Stimulated activated naive B cell treated with anti-CD40 and anti-IgM and Interleukin-4, amounts not matched to agents 10 μg/mL and 1 μg/mL and 100 μg/mL, for 72 hours (primary cell): ENCODE measurements at regions not wholly inside any gene's neighbourhood (a gene's known extent, or its start where the extent isn't known, plus 50 kb on each side); places are given as distances from the start of the nearest gene placed in this dataset.

Source experiments
- ATAC-seq, 2 donors: fragments of 150-1000 bp; cut with Tn5 transposase; replicated peaks; 2 replicates each; pipeline ENCODE4 v1.10.0; 2021; ENCODE audit warnings: moderate library complexity in 1 of 2
- DNase-seq: peaks from one replicate; pipeline ENCODE4 v3.0.0; 2021
- H3K27ac Mint-ChIP-seq: one replicate; pipeline ENCODE4 v1.8.0; 2022; ENCODE audit warnings: mild to moderate bottlenecking, mixed read lengths
- H3K27me3 Mint-ChIP-seq, 2 donors: one replicate each; pipeline ENCODE4 v1.8.0; 2022; ENCODE audit warnings: mixed read lengths in 2 of 2
- H3K36me3 Mint-ChIP-seq, 2 donors: one replicate each; pipeline ENCODE4 v1.8.0; 2022; ENCODE audit warnings: mixed read lengths in 2 of 2, mild to moderate bottlenecking in 1 of 2
- H3K4me1 Mint-ChIP-seq, 2 donors: one replicate each; pipeline ENCODE4 v1.8.0; 2022; ENCODE audit warnings: mixed read lengths in 2 of 2, mild to moderate bottlenecking in 1 of 2
- H3K4me3 Mint-ChIP-seq, 2 donors: one replicate each; pipeline ENCODE4 v1.8.0; 2022; ENCODE audit warnings: mild to moderate bottlenecking in 2 of 2, mixed read lengths in 2 of 2, moderate library complexity in 1 of 2
- H3K9me3 Mint-ChIP-seq, 2 donors: one replicate each; pipeline ENCODE4 v1.8.0; 2022; ENCODE audit warnings: mixed read lengths in 2 of 2, mild to moderate bottlenecking in 1 of 2

DNA sequence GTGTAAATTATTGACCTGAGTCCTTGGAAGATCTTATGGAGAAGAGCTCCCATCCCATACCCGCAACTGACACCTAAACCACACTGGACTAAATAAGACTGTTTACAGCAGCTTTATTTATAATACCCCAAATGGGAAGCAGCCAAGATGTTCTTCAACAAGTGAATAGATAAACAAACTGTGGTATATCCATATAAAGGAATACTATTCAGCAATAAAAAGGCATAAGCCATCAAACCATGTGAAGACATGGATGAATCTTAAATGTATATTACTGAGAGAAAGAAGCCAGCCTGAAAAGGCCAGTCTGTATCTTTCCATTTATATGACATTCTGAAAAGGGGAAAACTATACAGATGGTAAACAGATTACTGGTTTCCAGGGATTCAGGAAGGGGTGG is 212.7 kb downstream of the TPBG start:
- H3K27me3 Mint-ChIP-seq: no peaks in the 10 kb centered on the region
- no peak for DNase-seq
- no peak overlapping the region for H3K4me3 Mint-ChIP-seq
- H3K9me3 Mint-ChIP-seq: peaks cover 9 to 17% of the 10 kb centered on the region in 2 donors
- ATAC-seq: no peak
- H3K27ac Mint-ChIP-seq: no peak overlapping the region
- no peaks in the 10 kb centered on the region for H3K36me3 Mint-ChIP-seq
- no peaks in the 10 kb centered on the region for H3K4me1 Mint-ChIP-seq

DNA sequence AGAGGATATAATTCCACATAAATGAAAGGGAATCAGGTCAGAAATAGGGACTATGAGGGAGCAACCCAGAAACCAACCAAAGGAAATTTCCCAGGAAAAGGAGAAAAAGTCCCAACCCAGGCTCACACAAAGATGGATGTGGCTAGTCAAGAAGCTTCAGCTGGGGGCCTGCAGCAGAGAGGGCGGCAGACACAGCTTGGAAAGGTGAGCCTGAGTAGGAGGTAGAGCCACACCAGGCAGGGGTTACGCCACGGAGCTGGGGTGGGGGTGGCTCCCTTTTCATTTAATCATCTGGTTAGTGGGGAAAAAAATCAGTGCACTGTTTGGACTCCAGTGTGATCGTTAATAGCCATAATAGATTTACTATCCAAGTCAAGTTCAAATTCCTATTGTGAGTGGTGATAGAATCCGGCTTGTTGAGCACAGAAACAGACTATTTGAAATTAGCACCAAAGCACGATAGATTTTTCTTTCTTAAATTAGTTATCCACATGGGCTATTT is 220.6 kb downstream of the TPBG start:
- Mint-ChIP-seq H3K4me1 (no peaks in the 10 kb centered on the region), H3K27ac (no peak overlapping the region), H3K27me3 (no peaks in the 10 kb centered on the region), H3K36me3 (no peaks in the 10 kb centered on the region), H3K9me3 (peaks cover 0 to 4% of the 10 kb centered on the region in 2 donors), H3K4me3 (no peak overlapping the region)
- ATAC-seq (no peak), DNase-seq (no peak)

DNA sequence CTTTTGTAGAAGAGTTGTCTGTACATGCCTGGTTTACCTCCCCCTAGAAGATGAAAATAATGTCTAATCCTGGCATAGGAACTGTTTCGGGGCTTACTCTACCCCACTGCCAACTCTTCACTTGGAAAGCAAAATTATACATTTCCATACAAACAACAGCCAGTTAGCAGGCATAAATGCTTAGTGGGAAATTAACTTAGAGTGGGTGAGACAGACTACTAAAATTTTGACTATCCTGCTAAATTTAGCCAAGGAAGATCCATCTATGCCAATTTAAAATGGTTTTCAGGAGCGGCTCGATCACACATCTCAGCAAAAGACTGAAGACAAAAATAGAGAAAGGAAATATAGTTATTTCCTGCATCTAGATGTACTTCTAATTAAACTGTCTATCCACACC is 221.2 kb downstream of the TPBG start:
- ATAC-seq (no peak), DNase-seq (no peak)
- Mint-ChIP-seq H3K27me3 (no peaks in the 10 kb centered on the region), H3K4me1 (peaks cover 0 to 5% of the 10 kb centered on the region in 2 donors), H3K9me3 (peaks cover 0 to 4% of the 10 kb centered on the region in 2 donors), H3K36me3 (no peaks in the 10 kb centered on the region), H3K27ac (no peak overlapping the region), H3K4me3 (no peak overlapping the region)

DNA sequence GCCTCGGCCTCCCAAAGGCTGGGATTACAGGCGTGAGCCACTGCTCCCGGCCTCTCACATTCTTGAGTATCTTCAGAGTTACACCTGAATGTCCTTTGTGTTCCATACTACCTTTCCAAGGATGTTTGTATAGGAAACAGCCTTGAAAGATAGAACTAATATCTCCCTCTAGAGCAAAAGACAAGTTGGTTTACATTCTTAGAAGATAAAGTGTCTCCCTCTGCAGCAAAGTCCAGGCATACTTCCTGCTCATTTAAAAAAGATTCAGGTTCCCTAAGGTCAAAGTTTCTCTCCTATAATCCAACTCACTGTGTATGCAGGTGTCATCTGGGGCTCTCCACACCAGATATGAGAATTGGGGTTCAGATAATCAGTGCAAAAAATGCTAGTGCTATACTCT is 224.4 kb downstream of the TPBG start:
- ATAC-seq (no peak), DNase-seq (no peak)
- Mint-ChIP-seq H3K27ac (no peak overlapping the region), H3K4me1 (peaks cover 0 to 6% of the 10 kb centered on the region in 2 donors), H3K4me3 (no peak overlapping the region), H3K27me3 (no peaks in the 10 kb centered on the region), H3K36me3 (no peaks in the 10 kb centered on the region), H3K9me3 (peaks cover 0 to 4% of the 10 kb centered on the region in 2 donors)

DNA sequence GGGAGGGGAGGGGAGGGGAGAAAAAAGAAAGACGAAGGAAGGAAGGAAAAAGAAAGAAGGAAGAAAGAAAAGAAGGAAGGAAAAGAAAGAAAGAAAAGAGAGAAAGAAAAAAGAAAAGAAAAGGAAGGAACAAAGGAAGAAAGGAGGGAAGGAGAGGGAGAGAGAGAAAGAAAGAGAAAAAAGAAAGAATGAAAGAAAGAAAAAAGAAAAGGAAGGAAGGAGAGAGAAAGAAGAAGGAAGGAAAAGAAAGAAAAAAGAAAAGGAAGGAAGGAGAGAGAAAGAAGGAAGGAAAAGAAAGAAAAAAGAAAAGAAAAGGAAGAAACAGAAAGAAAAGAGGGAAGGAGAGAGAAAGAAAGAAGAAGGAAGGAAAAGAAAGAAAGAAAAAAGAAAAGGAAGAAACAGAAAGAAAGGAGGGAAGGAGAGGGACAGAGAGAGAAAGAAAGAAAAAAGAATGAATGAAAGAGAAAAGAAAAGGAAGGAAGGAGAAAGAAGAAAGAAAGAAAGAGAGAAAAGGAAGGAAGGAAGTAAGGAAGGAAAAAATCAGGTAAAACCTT is 225.3 kb downstream of the TPBG start:
- no peak overlapping the region for H3K27ac Mint-ChIP-seq
- no peaks in the 10 kb centered on the region for H3K36me3 Mint-ChIP-seq
- no peak for ATAC-seq
- H3K4me1 Mint-ChIP-seq: peaks cover 0 to 6% of the 10 kb centered on the region in 2 donors
- no peaks in the 10 kb centered on the region for H3K27me3 Mint-ChIP-seq
- no peak for DNase-seq
- H3K4me3 Mint-ChIP-seq: no peak overlapping the region
- H3K9me3 Mint-ChIP-seq: peaks cover 0 to 4% of the 10 kb centered on the region in 2 donors

DNA sequence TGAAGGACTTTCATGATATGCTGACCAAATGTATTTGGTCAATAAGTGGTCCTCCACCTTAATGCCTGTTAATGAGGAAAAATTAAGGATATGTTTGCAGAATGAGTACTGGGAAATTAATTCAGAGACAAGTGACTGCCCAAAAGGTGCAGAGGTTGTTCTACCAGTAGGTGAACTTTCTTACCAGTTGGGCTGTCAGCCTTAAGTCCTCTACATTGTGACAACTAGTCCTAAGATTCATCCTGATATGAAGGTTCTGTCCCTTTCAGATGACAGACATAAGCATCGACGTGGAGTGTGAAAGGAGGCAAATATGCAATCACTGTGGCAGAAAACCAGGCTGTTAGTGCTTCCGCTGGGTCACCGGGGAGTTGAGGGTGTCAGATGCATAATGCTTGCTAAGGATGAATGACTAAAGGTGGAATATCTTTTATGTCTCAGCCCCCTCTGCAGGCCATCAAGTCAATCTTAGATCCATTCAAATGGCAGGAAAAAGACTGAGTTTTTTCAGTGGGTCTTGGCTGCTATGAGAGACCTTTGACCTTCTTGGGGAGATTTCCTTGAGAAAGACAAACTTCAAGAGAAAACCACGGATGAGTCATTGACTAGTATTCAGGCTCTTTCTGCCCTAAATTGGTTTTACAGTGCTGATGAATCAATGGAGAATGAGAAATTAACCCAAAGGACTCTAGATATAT is 226.0 kb downstream of the TPBG start:
- ATAC-seq (peak; percentile 31 to 47), DNase-seq (no peak)
- H3K36me3 Mint-ChIP-seq: no peaks in the 10 kb centered on the region
- H3K4me3 Mint-ChIP-seq: no peak overlapping the region
- peaks cover 0 to 6% of the 10 kb centered on the region in 2 donors for H3K4me1 Mint-ChIP-seq
- no peaks in the 10 kb centered on the region for H3K27me3 Mint-ChIP-seq
- H3K9me3 Mint-ChIP-seq: peaks cover 0 to 4% of the 10 kb centered on the region in 2 donors
- no peak overlapping the region for H3K27ac Mint-ChIP-seq

DNA sequence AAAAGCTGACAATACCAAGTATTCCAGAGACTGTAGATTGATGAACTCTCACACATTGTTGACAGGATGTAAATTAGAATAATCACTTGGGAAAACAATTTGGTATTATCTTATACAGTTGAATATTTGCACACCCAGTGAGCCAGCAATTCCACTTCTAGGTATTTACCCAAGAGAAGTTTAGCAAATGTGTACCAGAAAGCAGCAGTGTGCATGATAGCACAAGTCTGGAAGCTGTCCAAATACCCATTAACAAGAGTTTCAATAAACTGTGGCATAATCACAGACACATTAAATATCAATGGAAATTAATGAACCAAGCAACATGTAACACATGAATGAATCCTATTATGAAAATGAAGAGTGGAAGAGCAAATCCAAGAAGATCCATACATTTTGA is 233.6 kb downstream of the TPBG start:
- DNase-seq: no peak
- Mint-ChIP-seq H3K4me1 (no peaks in the 10 kb centered on the region), H3K9me3 (peaks cover 0 to 2% of the 10 kb centered on the region in 2 donors), H3K27me3 (peaks cover 0 to 4% of the 10 kb centered on the region in 2 donors), H3K27ac (no peak overlapping the region), H3K4me3 (no peak overlapping the region), H3K36me3 (no peaks in the 10 kb centered on the region)
- ATAC-seq: no peak

DNA sequence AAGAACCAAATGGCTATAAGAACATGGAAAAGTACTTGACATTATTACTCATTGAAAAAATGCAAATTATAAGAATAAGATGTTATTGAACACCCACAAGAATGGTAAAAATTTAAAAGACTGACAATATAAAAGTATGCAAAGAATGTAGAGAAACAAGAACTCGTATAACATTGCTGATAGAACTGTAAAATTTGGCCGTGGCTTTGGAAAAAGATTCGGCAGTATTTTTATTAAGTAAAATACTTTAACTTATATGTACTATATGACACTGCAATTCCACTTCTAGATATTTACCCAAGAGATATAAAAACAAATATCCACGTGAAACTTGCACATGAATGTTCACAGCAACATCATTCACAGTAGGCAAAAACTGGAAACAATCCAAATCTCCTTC is 239.2 kb downstream of the TPBG start:
- ATAC-seq (no peak), DNase-seq (no peak)
- Mint-ChIP-seq H3K4me3 (no peak overlapping the region), H3K4me1 (no peaks in the 10 kb centered on the region), H3K27ac (no peak overlapping the region), H3K27me3 (no peaks in the 10 kb centered on the region), H3K36me3 (no peaks in the 10 kb centered on the region), H3K9me3 (peaks cover 0 to 4% of the 10 kb centered on the region in 2 donors)

DNA sequence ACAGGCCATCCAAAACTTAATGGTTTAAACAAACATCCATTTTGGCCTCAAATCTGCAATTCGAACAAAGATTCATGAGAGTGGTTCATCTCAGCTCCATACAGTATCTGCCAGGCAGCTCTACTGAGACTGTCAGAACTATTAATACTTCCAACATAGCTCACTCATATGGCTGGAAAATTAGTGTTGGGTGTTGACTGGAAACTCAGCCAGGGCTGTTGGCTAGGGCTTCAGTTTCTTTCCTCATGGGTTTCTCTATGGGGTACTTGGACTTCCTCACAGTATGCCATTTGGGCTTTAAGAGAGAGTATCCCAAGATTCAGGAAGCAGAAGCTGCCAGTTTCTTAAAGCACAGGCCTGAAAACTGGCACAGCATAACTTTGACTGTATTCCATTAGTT is 240.3 kb downstream of the TPBG start:
- Mint-ChIP-seq H3K27ac (no peak overlapping the region), H3K36me3 (no peaks in the 10 kb centered on the region), H3K27me3 (no peaks in the 10 kb centered on the region), H3K4me3 (no peak overlapping the region), H3K4me1 (no peaks in the 10 kb centered on the region), H3K9me3 (peaks cover 0 to 4% of the 10 kb centered on the region in 2 donors)
- no peak for DNase-seq
- ATAC-seq: no peak

DNA sequence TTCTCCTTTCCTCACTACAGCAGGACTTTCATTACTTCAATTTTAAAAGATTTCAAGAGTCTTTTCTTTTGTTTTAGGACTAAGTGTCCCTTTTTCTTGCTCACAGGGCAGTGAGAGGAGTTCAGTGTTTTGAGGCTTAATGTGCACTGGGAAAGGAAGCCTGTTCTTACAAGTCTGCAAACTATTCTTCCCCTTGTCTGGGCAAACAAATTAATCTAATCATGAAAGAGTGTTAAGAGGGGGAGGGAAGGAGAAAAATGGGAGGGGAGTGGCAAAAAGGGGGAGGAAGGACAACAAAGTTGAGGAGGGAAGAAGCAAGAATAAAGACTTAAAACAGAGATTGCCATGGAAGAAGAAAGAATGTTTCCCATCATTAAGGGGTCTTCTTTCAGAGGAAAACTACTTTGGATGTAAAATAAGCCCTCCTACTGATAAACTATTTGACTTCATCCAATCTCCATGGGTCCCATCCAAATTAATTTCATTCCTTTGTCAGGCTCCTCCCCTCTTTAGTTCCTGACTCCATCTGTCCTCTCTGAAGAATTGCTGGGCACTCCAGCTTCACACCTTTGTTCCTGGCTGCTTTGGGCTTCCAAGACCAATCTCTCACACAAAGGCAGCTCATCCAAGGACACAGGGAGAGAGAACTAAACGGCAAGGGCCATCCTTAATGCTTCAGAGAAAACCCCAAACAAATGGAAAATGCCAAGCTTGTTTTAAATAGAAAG is 244.5 kb downstream of the TPBG start:
- no peak for DNase-seq
- no peaks in the 10 kb centered on the region for H3K4me1 Mint-ChIP-seq
- H3K27ac Mint-ChIP-seq: no peak overlapping the region
- peaks cover 0 to 2% of the 10 kb centered on the region in 2 donors for H3K9me3 Mint-ChIP-seq
- no peak for ATAC-seq
- no peak overlapping the region for H3K4me3 Mint-ChIP-seq
- H3K27me3 Mint-ChIP-seq: no peaks in the 10 kb centered on the region
- H3K36me3 Mint-ChIP-seq: no peaks in the 10 kb centered on the region

DNA sequence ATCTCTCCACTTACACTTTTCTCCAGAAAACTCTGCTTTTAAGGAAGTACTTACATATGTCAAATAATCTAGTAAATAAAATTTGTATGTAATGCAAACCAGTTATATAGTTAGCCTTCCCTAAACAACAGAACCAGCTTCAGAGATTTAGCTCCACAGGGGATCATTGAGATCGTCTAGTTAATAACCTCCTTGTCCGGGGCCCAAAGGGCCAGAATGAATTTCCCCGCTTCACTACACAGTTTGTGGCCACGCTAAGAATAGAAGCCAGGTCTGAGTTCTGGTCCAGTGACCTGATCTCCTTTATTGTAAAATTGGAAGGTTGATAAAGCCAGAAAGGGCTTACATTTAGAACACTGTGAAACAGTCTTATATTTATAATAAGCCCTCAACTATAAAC is 245.2 kb downstream of the TPBG start:
- Mint-ChIP-seq H3K4me3 (no peak overlapping the region), H3K9me3 (peaks cover 0 to 2% of the 10 kb centered on the region in 2 donors), H3K4me1 (no peaks in the 10 kb centered on the region), H3K27ac (no peak overlapping the region), H3K36me3 (no peaks in the 10 kb centered on the region), H3K27me3 (no peaks in the 10 kb centered on the region)
- no peak for DNase-seq
- ATAC-seq: no peak

DNA sequence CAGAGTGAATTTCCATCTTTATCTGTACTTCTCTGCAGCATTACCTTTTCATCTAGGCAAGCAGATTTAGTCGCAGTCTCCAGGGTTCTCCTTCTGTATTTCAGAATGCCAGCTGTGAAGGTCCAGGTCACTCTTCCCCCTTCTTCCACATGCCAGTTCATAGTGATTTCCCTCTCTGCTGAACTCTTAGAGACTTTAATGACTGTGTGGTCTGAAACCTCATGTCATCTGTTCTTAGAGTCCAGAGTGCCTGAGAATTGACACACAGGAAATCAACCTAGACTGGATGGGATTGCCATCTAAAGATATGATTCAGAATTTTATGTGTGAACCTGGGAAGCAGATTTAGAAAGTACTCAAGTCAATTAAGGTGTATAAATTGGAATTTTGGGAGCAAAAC is 248.1 kb downstream of the TPBG start:
- no peak for ATAC-seq
- DNase-seq: no peak
- no peak overlapping the region for H3K27ac Mint-ChIP-seq
- H3K4me1 Mint-ChIP-seq: no peaks in the 10 kb centered on the region
- H3K4me3 Mint-ChIP-seq: no peak overlapping the region
- no peaks in the 10 kb centered on the region for H3K9me3 Mint-ChIP-seq
- H3K27me3 Mint-ChIP-seq: no peaks in the 10 kb centered on the region
- no peaks in the 10 kb centered on the region for H3K36me3 Mint-ChIP-seq

DNA sequence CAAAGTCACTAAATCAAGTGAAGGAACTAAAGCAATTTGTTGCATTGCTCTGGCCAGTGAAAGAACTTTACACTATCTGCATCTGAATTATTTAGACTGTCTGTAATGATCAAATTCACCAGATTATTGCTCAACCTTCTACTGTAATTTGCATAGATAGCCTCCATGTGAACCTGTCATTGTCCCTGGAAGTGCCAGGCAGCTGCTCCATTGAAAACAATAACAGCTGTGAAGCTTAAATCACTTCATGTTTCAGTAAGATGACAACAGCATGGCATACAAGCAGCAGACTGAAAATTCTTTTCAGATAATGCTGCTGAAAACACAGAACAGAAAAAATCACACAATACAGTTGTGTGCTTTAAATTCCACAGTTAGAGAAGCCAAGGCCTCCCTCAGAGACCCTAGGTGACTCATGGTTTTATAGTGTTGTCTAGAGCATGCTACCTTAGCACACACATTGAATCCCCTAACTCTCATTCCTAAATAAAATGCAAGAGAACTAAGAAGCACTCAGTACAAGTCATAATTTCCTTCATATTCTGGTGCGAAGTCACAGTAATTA is 248.9 kb downstream of the TPBG start:
- no peak for ATAC-seq
- no peak for DNase-seq

DNA sequence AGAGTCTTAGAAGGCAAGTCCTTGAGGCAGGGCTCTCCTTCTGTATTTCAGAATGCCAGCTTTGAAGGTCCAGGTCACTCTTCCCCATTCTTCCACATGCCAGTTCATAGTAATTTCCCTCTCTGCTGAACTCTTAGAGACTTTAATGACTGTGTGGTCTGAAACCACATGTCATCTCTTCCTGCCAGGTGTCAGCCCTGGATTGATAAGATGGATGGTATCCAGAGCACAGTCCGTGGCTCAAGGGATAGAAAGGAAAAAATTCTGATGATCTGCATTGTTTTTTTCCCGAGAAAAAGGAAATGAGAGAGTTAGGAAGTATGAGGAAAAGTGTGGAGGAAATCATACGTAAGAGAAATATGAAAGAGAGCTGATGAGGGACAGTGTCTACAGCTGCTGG is 250.9 kb downstream of the TPBG start:
- Mint-ChIP-seq H3K36me3 (no peaks in the 10 kb centered on the region), H3K4me1 (no peaks in the 10 kb centered on the region), H3K27me3 (no peaks in the 10 kb centered on the region), H3K9me3 (peaks cover 0 to 1% of the 10 kb centered on the region in 2 donors), H3K27ac (no peak overlapping the region), H3K4me3 (no peak overlapping the region)
- ATAC-seq: no peak
- no peak for DNase-seq

More for the DNA sequence above, 248.9 kb downstream of the TPBG start:
- H3K27ac Mint-ChIP-seq: no peak overlapping the region
- H3K27me3 Mint-ChIP-seq: no peaks in the 10 kb centered on the region
- no peak overlapping the region for H3K4me3 Mint-ChIP-seq
- H3K9me3 Mint-ChIP-seq: no peaks in the 10 kb centered on the region
- H3K4me1 Mint-ChIP-seq: no peaks in the 10 kb centered on the region
- no peaks in the 10 kb centered on the region for H3K36me3 Mint-ChIP-seq
